Stimulated activated memory B cell treated with anti-CD40 and anti-IgM and Interleukin-4, amounts not matched to agents 10 μg/mL and 1 μg/mL and 100 μg/mL, for 72 hours (primary cell): ENCODE measurements at regions not wholly inside any gene's neighbourhood (a gene's known extent, or its start where the extent isn't known, plus 50 kb on each side); places are given as distances from the start of the nearest gene placed in this dataset.
"Not testable (repeated sequence)": the region's sequence is repeated elsewhere in the genome, so short reads cannot be mapped to it uniquely, and the experiment has no call there.

Experiments used
- ATAC-seq: fragments of 150-1000 bp; cut with Tn5 transposase; 2 replicates; pipeline ENCODE4 v1.10.0; 2021
- H3K27ac Mint-ChIP-seq: one replicate; pipeline ENCODE4 v1.8.0; 2022; ENCODE audit warnings: mild to moderate bottlenecking, mixed read lengths
- H3K27me3 Mint-ChIP-seq: one replicate; pipeline ENCODE4 v1.8.0; 2022; ENCODE audit warnings: mixed read lengths
- H3K36me3 Mint-ChIP-seq: one replicate; pipeline ENCODE4 v1.8.0; 2022; ENCODE audit warnings: mixed read lengths
- H3K4me1 Mint-ChIP-seq: one replicate; pipeline ENCODE4 v1.8.0; 2022; ENCODE audit warnings: mixed read lengths
- H3K4me3 Mint-ChIP-seq: one replicate; pipeline ENCODE4 v1.8.0; 2022; ENCODE audit warnings: mild to moderate bottlenecking, moderate library complexity, mixed read lengths
- H3K9me3 Mint-ChIP-seq: one replicate; pipeline ENCODE4 v1.8.0; 2022; ENCODE audit warnings: mixed read lengths

DNA sequence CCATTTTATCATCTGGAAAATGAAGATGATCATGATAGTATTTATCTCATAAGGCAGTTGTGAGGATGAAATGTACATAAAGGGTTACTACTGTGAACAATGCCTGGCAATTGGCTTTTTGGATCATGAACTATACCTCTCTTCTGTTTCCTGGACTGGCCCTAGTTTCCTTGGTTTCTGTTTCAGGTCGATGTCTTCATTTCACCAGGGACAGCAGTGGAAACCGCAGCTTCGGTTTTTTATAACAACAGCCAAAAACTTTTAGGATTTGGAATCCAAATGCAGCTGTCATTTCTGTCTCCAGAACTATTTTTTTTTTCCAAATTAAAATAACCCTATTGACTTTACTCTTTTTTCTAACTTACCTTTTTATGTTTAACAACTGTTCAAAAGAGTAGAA lies 425.1 kb downstream of the RND3 start:
- no peak overlapping the region for H3K27ac Mint-ChIP-seq
- H3K4me1 Mint-ChIP-seq = no peaks in the 10 kb centered on the region
- peaks cover 2% of the 10 kb centered on the region for H3K9me3 Mint-ChIP-seq
- no peak overlapping the region for H3K4me3 Mint-ChIP-seq
- H3K27me3 Mint-ChIP-seq = no peaks in the 10 kb centered on the region
- no peaks in the 10 kb centered on the region for H3K36me3 Mint-ChIP-seq
- no peak for ATAC-seq

DNA sequence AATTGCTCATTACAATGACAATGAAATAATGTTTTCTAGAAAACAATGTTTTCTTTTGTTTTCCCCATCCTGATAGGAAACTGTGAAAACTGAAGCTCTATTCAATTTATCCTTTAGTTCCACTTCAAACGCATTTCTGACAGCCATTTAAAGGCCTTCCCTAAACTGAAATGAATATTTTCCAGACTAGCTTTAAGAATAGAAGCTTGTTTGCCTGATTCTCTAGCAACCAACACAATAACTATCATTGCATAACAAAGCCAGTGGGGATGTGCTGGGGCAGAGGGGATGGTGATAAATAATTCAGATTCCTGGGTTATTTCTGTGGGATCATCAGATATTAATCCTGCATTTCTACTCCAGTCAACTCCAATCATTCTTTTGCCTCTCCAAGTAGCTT lies 427.1 kb downstream of the RND3 start:
- Mint-ChIP-seq H3K27me3 (no peaks in the 10 kb centered on the region), H3K4me1 (no peaks in the 10 kb centered on the region), H3K9me3 (peaks cover 3% of the 10 kb centered on the region), H3K27ac (no peak overlapping the region), H3K36me3 (no peaks in the 10 kb centered on the region), H3K4me3 (no peak overlapping the region)
- no peak for ATAC-seq

DNA sequence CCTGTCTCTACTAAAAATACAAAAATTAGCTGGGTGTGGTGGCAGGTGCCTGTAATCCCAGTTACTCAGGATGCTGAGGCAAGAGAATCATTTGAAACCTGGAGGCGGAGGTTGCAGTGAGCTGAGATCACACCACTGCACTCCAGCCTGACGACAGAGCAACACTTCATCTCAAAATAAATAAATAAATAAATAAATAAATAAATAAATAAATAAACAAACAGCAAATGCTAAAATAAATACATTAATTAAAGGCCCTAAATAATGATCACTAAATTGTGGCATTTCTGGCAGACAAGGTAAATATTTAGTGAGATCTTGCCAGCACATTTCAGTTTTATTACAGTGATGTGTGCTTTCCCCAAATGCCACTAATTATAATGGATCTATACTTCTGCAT lies 427.8 kb downstream of the RND3 start:
- not testable (repeated sequence) for ATAC-seq, H3K4me3 Mint-ChIP-seq, H3K27ac Mint-ChIP-seq, H3K27me3 Mint-ChIP-seq, H3K4me1 Mint-ChIP-seq, H3K36me3 Mint-ChIP-seq, H3K9me3 Mint-ChIP-seq

DNA sequence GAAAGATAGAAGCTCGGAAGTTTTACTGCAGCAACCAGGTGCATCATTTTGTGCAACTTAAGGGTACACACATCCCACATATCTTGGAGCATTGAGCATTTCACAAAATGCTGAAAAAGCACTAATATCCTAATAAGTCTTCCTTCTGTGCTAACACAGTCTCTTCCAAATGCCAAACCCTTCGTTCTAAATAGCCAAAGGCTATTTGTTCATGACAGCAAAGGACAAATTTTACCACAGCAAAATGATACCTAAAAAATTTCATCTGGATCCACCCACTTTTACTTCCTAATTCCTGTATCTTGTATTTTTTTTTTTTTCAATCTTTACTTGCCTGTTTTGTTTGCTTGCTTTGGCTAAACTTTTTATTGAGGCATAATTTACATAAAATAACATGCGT lies 435.0 kb downstream of the RND3 start:
- no peak overlapping the region for H3K4me3 Mint-ChIP-seq
- peaks cover 8% of the 10 kb centered on the region for H3K9me3 Mint-ChIP-seq
- H3K4me1 Mint-ChIP-seq = no peaks in the 10 kb centered on the region
- ATAC-seq = no peak
- H3K27ac Mint-ChIP-seq = no peak overlapping the region
- no peaks in the 10 kb centered on the region for H3K27me3 Mint-ChIP-seq
- no peaks in the 10 kb centered on the region for H3K36me3 Mint-ChIP-seq

DNA sequence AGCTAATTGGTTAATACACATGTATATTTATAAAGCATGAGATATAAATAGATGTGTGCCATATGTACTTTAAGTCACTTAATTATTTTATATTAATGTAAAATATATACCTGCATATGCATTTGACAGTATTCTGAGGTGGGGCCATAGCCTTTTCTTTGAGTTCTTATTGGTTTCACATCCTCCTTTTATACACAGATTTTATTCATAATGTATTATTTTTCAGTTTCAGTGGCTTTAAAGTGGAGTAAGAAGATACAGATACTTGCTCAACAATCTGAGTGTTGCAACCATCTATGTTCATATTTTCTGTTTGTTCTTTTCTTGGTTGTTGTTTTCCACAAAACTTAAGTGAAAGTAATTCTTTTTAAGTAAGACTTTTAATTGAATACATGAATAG lies 436.5 kb downstream of the RND3 start:
- no peak for ATAC-seq
- H3K27me3 Mint-ChIP-seq = no peaks in the 10 kb centered on the region
- H3K9me3 Mint-ChIP-seq = peaks cover 11% of the 10 kb centered on the region
- no peaks in the 10 kb centered on the region for H3K4me1 Mint-ChIP-seq
- H3K36me3 Mint-ChIP-seq = no peaks in the 10 kb centered on the region
- no peak overlapping the region for H3K4me3 Mint-ChIP-seq
- H3K27ac Mint-ChIP-seq = no peak overlapping the region

DNA sequence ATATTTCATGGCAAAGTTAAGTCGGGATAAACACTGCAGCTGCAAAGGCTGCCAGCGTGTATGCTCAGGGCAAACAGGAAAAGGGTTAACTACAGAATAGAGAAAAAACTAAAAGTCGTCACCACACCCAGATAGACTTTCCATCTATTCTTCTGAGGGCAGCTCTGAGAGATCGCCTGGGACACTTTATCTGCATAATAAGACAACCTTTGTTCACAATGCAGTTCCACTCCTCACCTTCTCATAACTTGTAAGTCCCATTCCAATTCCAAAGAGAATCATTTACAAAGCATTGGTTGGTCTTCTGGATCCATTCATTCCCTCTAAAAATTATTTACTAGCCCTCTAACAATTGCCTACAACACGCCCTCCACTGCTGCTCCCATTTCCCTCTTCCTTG lies 437.4 kb downstream of the RND3 start:
- Mint-ChIP-seq H3K4me1 (no peaks in the 10 kb centered on the region), H3K4me3 (no peak overlapping the region), H3K27me3 (no peaks in the 10 kb centered on the region), H3K27ac (no peak overlapping the region), H3K9me3 (peaks cover 8% of the 10 kb centered on the region), H3K36me3 (no peaks in the 10 kb centered on the region)
- no peak for ATAC-seq

DNA sequence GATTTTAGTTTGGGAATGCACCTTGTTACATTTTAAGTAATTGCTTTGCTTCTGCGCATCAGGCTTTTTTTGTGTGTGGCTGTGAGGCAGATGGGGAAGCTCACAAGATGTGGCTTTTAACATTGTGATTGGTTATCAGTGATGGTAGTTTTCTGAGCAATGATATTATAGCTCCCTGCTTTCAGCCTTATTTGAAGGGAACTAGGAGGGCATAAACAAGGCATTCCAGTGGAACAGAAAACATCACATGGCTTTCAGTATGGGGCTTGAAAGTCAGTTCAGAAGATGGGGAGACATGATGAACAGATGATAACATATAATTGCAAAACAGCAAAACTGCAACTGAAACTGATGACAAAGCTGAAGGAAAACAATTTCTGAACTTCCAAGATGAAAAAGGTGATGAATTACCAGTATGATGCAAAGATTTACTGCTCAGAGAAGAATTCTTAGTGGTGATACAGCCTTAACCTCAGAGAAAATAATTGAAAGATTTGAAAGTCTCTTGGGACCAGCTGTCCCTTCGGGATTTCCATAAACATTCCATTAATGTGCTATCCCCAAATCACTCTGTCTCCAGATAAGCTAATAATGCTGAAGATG lies 439.7 kb downstream of the RND3 start:
- Mint-ChIP-seq H3K27ac (no peak overlapping the region), H3K36me3 (no peaks in the 10 kb centered on the region), H3K4me3 (no peak overlapping the region), H3K4me1 (no peaks in the 10 kb centered on the region), H3K9me3 (peaks cover 5% of the 10 kb centered on the region), H3K27me3 (no peaks in the 10 kb centered on the region)
- no peak for ATAC-seq

DNA sequence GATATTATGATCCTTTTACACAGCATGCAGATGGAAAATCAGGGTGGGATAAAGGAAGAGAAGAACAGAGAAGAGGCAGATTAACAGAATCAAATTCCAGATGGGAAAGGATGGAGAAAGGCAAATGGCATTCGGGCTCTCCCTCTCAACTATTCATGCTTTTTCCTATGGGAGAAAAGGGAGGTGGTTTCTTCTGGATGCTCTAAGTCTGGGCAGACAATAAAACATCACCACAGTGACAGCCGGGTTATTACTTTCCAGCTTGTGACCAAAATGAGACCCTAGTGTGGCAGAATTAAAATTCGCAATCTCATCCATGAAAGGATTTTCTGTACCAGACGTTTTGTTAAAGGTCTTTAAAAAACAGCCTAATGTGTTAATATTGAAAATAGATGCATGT lies 440.7 kb downstream of the RND3 start:
- no peaks in the 10 kb centered on the region for H3K36me3 Mint-ChIP-seq
- H3K27me3 Mint-ChIP-seq = no peaks in the 10 kb centered on the region
- no peak overlapping the region for H3K27ac Mint-ChIP-seq
- H3K9me3 Mint-ChIP-seq = peaks cover 5% of the 10 kb centered on the region
- no peak for ATAC-seq
- H3K4me1 Mint-ChIP-seq = no peaks in the 10 kb centered on the region
- no peak overlapping the region for H3K4me3 Mint-ChIP-seq

DNA sequence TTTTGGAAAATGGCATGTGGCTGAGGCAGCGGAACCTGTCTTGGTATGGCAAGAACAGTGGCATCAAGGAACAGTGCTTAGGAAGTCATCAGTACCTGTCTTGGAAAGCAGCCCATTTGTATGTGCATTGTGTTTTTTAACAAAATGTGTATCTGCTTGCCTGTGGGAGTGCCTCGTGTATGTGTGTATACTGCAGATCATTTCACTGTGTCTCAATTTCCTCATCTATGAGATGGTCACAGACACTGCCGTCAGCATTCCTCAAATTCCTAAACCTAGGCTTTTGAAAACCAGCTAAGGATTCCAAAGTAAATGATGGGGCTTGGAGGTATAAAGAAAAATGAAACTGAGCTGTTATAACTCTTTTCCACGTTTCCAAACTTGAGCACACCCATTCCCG lies 441.3 kb downstream of the RND3 start:
- Mint-ChIP-seq H3K36me3 (no peaks in the 10 kb centered on the region), H3K4me1 (no peaks in the 10 kb centered on the region), H3K9me3 (peaks cover 3% of the 10 kb centered on the region), H3K4me3 (no peak overlapping the region), H3K27me3 (no peaks in the 10 kb centered on the region), H3K27ac (no peak overlapping the region)
- no peak for ATAC-seq

DNA sequence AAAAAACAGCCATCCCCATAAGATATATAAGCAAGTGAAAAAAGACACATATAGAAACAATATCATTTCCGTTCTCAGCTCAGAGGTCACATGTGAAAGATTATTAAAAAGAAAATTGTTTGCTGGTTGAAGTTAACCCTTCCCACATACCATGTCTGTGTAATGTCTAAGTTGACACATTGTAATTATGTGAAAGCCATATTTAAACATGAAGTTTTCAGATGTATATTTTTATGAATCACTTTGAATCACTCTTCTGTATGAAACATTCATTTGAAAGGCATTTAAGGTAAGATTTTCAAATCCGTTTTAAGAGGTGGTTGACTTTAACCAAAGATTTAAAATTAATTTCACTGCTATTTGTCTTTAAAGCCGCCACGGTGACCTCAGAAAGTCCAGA lies 441.9 kb downstream of the RND3 start:
- H3K27ac Mint-ChIP-seq = no peak overlapping the region

DNA sequence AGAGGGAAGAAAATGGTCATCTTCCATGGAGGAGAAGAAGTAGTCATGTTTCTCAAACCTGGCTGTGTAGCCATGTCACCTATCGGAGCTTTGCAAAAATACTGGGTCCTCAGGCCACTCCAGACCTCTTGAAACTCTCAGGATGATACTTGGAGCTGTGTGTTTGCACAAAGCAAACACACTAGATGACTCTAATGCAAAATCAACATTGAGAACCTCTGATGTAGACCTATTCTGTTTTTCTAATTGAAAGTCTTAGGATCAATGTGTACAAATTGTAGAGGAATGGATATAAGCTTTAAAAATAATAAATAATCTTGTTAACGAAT lies 444.3 kb downstream of the RND3 start:
- Mint-ChIP-seq H3K9me3 (peaks cover 3% of the 10 kb centered on the region), H3K36me3 (no peaks in the 10 kb centered on the region), H3K4me1 (no peaks in the 10 kb centered on the region), H3K4me3 (no peak overlapping the region), H3K27me3 (no peaks in the 10 kb centered on the region), H3K27ac (no peak overlapping the region)
- no peak for ATAC-seq

More for the DNA sequence above, 441.9 kb downstream of the RND3 start:
- Mint-ChIP-seq H3K4me3 (no peak overlapping the region), H3K27me3 (no peaks in the 10 kb centered on the region), H3K9me3 (peaks cover 3% of the 10 kb centered on the region), H3K4me1 (no peaks in the 10 kb centered on the region), H3K36me3 (no peaks in the 10 kb centered on the region)
- no peak for ATAC-seq

DNA sequence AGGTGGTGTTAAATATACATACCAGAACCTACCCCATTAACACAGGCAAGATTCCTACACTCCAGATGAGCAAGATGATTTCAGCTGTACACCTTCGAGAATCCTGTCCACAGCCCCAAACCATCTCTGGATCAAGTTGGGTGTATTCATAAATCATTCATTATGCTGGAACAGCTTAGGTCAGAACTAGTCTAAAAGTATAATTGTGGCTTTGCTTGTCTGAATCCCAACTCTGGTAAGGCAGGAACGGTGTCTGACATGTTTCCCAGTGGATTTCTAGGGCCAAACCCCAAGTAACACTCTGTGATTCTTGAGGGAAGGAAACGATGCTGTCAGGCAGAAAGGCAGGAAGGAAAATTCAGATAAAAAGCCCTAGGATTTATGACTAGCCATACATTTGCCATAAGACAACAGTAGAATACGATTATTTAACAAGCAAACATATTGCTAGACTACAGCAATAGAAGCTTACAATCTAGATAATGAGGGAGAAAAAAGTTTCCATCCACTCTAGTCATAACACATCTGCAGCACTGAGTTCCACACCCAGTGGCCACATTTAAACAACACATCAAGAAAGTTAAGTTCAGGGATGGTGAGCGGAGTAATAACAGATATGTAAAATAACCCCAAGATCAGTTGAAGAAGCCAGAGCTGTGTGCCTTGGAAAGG lies 444.8 kb downstream of the RND3 start:
- ATAC-seq = no peak
- no peaks in the 10 kb centered on the region for H3K4me1 Mint-ChIP-seq
- H3K9me3 Mint-ChIP-seq = peaks cover 3% of the 10 kb centered on the region
- no peaks in the 10 kb centered on the region for H3K36me3 Mint-ChIP-seq
- H3K4me3 Mint-ChIP-seq = no peak overlapping the region
- no peak overlapping the region for H3K27ac Mint-ChIP-seq
- no peaks in the 10 kb centered on the region for H3K27me3 Mint-ChIP-seq

DNA sequence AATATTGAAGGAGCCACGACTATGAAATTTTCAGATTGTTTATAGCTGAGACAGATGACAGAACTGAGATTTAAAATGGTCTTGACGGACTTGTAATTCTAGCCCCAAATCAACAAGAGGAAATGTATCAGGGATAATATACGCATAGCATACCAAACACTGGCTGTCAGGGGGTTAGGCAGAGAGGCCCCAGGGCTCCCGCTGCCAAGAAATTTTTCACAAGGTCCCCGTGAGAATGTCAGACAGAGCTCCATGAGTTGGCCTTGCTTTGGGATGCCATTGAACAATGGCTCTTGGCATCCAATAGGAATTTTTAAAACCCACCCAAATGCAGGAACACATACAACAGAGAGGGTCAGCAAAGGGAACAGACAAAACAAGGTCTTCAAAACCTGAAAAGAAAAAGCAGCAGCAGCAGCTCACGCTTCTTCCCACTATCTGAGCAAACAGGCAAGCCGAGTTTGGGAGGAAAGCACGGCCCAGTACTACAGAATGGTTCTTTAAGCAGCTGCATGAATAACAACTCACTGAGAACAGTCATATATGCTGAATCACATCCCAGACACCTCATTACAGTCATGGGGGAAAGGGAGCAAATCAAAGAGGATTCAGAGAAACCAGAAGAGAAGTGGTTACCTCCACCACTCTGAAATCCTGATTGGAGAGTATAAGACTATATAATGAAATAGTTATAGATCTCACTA lies 445.6 kb downstream of the RND3 start:
- no peaks in the 10 kb centered on the region for H3K27me3 Mint-ChIP-seq
- no peak overlapping the region for H3K27ac Mint-ChIP-seq
- H3K4me1 Mint-ChIP-seq = no peaks in the 10 kb centered on the region
- H3K9me3 Mint-ChIP-seq = peaks cover 3% of the 10 kb centered on the region
- H3K36me3 Mint-ChIP-seq = no peaks in the 10 kb centered on the region
- no peak for ATAC-seq
- H3K4me3 Mint-ChIP-seq = no peak overlapping the region

DNA sequence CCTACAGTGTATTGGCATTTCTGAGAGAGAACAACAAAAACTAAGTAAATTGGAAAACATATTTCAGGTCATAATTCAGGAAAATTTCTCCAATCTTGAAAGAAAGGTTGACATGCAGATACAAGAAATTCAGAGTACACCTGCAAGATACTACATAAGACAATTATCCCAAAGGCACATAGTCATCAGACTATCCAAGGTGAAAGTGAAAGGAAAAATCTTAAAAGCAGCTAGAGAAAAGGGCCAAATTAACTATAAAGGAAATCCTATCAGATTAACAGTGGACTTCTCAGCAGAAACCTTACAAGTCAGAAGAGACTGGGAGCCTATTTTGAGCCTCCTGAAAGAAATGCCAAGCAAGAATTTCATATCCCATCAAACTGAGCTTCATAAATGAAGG lies 449.0 kb upstream of the MMADHC start:
- H3K27me3 Mint-ChIP-seq = no peaks in the 10 kb centered on the region
- no peak overlapping the region for H3K27ac Mint-ChIP-seq
- H3K9me3 Mint-ChIP-seq = no peaks in the 10 kb centered on the region
- H3K4me3 Mint-ChIP-seq = no peak overlapping the region
- no peak for ATAC-seq
- H3K4me1 Mint-ChIP-seq = no peaks in the 10 kb centered on the region
- no peaks in the 10 kb centered on the region for H3K36me3 Mint-ChIP-seq

DNA sequence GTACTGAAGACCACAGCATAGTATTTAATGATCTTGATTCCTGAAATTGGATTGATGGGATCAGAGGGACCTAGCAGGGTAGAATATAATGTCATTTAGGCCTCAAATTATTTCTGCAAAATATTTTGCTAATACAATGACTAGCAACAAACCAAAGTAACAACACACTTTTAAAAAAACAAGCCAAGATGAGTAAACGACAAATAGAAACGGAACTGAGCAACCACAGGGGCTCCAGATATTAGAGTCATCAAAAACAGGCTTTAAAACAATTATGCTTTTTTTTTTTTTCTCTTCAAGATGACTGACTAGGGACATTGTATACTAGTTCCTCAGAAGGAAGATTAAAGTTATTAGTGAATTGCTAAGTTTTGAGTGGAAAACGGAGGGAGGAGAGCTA lies 447.1 kb upstream of the MMADHC start:
- ATAC-seq = no peak
- Mint-ChIP-seq H3K36me3 (no peaks in the 10 kb centered on the region), H3K27ac (no peak overlapping the region), H3K9me3 (no peaks in the 10 kb centered on the region), H3K4me1 (no peaks in the 10 kb centered on the region), H3K27me3 (no peaks in the 10 kb centered on the region), H3K4me3 (no peak overlapping the region)

DNA sequence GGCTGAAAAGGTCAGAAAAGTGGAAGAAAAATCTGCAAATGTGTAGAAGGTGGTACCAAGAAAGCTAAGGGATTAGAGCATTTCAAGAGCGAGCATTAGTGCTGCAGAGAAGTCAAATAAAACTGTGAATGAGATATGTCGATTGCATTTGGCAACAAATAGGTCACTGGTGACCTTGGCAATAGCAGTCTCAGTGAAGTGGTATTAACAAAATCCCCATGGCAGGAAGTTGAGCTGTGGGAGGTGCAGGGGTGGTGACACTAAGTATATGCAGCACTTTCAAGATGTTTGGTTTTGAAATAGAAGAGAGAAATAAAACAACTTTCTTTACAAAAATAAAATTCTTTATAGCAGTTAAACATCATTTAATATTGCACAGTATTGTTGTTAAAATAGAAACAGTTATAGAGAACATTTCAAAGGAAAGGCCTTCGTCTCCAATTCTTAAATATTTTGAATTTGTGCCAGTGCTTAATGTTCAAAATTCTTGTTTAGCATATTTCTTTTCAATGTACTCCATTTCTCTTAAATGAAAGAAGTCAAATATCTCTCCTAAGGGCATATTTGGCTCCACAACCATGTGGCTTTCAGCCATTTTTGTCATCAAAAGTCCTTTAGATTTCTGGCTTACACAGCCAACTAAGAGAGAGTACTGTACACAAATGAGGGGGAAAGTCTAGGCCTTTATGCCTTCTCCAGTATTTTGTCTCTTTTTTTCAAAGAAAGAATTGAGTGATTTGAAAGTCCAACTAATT lies 443.0 kb upstream of the MMADHC start:
- ATAC-seq = no peak
- Mint-ChIP-seq H3K4me3 (no peak overlapping the region), H3K27ac (no peak overlapping the region), H3K4me1 (no peaks in the 10 kb centered on the region), H3K27me3 (no peaks in the 10 kb centered on the region), H3K9me3 (no peaks in the 10 kb centered on the region), H3K36me3 (no peaks in the 10 kb centered on the region)
